Parathyroid adenoma (tissue), 2 donors: ENCODE measurements at regions not wholly inside any gene's neighbourhood (a gene's known extent, or its start where the extent isn't known, plus 50 kb on each side); places are given as distances from the start of the nearest gene placed in this dataset.

ENCODE experiments used
- H2AFZ ChIP-seq: fragments of 300-600 bp; sonication (generic); one replicate; pipeline ENCODE4 v1.7.0; 2017; ENCODE audit warnings: antibody characterized with exemption, mild to moderate bottlenecking
- H3K27ac ChIP-seq: fragments of 300-600 bp; sonication (generic); one replicate; pipeline ENCODE4 v1.7.0; 2017
- H3K27me3 ChIP-seq: fragments of 300-600 bp; sonication (generic); one replicate; pipeline ENCODE4 v1.7.0; 2017; ENCODE audit warnings: low read length; ENCODE audit not compliant: control insufficient read depth, insufficient read depth
- H3K36me3 ChIP-seq: fragments of 300-600 bp; sonication (generic); one replicate; pipeline ENCODE4 v1.7.0; 2017; ENCODE audit warnings: low read length; ENCODE audit not compliant: control insufficient read depth, insufficient read depth
- H3K4me1 ChIP-seq: fragments of 300-600 bp; sonication (generic); one replicate; pipeline ENCODE4 v1.7.0; 2017; ENCODE audit warnings: control low read depth
- H3K4me2 ChIP-seq: fragments of 300-600 bp; sonication (generic); one replicate; pipeline ENCODE4 v1.7.0; 2017; ENCODE audit warnings: low read length
- H3K4me3 ChIP-seq: fragments of 300-600 bp; sonication (generic); one replicate; pipeline ENCODE4 v1.7.0; 2017; ENCODE audit warnings: low read depth, low read length
- H3K79me2 ChIP-seq: fragments of 300-600 bp; sonication (generic); one replicate; pipeline ENCODE4 v1.7.0; 2017; ENCODE audit warnings: control low read depth
- H3K9ac ChIP-seq: fragments of 300-600 bp; sonication (generic); one replicate; pipeline ENCODE4 v1.7.0; 2017; ENCODE audit warnings: mild to moderate bottlenecking
- H3K9me3 ChIP-seq: fragments of 300-600 bp; sonication (generic); one replicate; pipeline ENCODE4 v1.7.0; 2017; ENCODE audit warnings: low read length; ENCODE audit not compliant: control insufficient read depth
- TF ChIP-seq, protein P1 (sequence below): fragments of 300-600 bp; sonication (generic); IDR thresholded peaks from one replicate; pipeline ENCODE4 v1.7.0; 2017; ENCODE audit warnings: antibody characterized with exemption, mild to moderate bottlenecking
- donor health status: primary hyperparathyroidism.

GRCh38 chr10:113369365-113369694 is 183.5 kb upstream of the HABP2 start:
- H3K4me3 ChIP-seq = no peak overlapping the region
- H3K27ac ChIP-seq = no peak overlapping the region
- H3K4me2 ChIP-seq = peak overlapping the region; percentile 9
- no peaks in the 10 kb centered on the region for H3K36me3 ChIP-seq
- H3K79me2 ChIP-seq = no peaks in the 10 kb centered on the region
- H3K9me3 ChIP-seq = no peaks in the 10 kb centered on the region
- H3K27me3 ChIP-seq = no peaks in the 10 kb centered on the region
- TF ChIP-seq, protein P1, sequence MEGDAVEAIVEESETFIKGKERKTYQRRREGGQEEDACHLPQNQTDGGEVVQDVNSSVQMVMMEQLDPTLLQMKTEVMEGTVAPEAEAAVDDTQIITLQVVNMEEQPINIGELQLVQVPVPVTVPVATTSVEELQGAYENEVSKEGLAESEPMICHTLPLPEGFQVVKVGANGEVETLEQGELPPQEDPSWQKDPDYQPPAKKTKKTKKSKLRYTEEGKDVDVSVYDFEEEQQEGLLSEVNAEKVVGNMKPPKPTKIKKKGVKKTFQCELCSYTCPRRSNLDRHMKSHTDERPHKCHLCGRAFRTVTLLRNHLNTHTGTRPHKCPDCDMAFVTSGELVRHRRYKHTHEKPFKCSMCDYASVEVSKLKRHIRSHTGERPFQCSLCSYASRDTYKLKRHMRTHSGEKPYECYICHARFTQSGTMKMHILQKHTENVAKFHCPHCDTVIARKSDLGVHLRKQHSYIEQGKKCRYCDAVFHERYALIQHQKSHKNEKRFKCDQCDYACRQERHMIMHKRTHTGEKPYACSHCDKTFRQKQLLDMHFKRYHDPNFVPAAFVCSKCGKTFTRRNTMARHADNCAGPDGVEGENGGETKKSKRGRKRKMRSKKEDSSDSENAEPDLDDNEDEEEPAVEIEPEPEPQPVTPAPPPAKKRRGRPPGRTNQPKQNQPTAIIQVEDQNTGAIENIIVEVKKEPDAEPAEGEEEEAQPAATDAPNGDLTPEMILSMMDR = no peak
- H2AFZ ChIP-seq = no peak overlapping the region
- peaks cover 9% of the 10 kb centered on the region for H3K4me1 ChIP-seq
- no peak overlapping the region for H3K9ac ChIP-seq

DNA sequence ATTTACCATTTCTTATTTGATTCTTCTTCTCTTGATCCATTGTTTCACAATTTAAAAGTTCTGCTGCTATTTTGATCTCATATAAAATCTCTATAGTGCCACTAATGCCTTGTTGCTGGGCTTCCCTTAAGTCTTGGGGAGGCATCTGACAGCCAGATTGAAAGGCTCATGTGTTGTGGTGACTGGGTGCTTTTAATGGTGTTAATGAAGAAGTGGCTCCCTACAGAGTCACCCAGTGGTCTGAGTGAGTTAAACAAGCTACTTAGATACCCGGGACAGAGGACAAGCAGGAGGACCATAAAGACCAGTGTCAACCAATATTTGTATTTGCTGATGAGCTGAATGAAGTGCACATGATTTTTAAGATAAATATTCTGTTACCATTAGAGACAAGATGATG is 176.4 kb upstream of the HABP2 start:
- Histone ChIP-seq H2AFZ (no peak overlapping the region), H3K36me3 (no peaks in the 10 kb centered on the region), H3K27ac (no peak overlapping the region), H3K27me3 (no peaks in the 10 kb centered on the region), H3K9me3 (no peaks in the 10 kb centered on the region), H3K9ac (no peak overlapping the region), H3K4me3 (no peak overlapping the region), H3K4me1 (no peaks in the 10 kb centered on the region), H3K4me2 (no peak overlapping the region), H3K79me2 (no peaks in the 10 kb centered on the region)
- TF ChIP-seq, protein P1 = no peak

DNA sequence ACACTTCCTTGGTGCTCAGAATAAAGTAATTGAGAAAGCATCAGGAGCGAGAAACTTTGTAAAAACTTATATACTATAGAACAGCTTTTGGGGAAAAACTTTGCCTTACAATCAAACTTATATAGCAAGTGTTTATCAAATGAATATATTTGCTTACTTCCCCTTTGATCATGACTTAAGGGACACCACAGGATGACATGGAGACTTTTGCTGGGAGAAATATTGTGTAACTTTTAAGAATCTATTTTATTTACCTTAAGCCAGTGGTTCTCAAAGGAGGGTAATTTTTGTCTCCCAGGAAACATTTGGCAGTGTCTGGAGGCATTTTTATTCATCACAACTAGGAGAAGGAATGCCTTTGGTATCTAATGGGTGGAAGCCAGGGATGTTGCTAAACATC is 173.8 kb upstream of the HABP2 start:
- Histone ChIP-seq H3K9me3 (no peaks in the 10 kb centered on the region), H3K4me1 (no peaks in the 10 kb centered on the region), H3K27ac (no peak overlapping the region), H3K36me3 (no peaks in the 10 kb centered on the region), H3K4me3 (no peak overlapping the region), H3K9ac (no peak overlapping the region), H3K4me2 (no peak overlapping the region), H3K79me2 (no peaks in the 10 kb centered on the region), H3K27me3 (no peaks in the 10 kb centered on the region), H2AFZ (no peak overlapping the region)
- TF ChIP-seq, protein P1 = no peak

DNA sequence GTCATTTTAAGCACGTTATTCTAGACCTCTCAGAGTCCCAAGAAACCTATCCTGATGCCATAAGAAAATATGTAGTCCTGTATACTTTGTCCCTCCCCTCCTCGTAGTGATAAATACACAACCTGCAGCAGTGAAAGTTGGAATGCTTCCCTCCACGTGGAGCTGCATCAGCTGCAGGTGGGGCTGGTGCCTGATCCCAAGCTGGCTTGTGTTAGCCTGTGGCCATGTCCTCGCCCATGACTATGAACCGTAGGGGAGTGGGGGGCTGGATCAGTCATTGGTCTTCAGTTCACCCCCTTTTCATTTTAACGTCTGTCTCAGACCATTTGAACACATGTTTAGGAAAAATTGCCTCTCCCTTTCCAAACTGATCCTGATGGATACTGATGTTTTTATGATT is 171.4 kb upstream of the HABP2 start:
- Histone ChIP-seq H2AFZ (no peak overlapping the region), H3K4me3 (no peak overlapping the region)

GRCh38 chr10:113381981-113382509 is 170.8 kb upstream of the HABP2 start:
- no peaks in the 10 kb centered on the region for H3K4me1 ChIP-seq
- no peak overlapping the region for H3K4me2 ChIP-seq
- H3K9ac ChIP-seq = no peak overlapping the region
- no peak overlapping the region for H3K4me3 ChIP-seq
- no peaks in the 10 kb centered on the region for H3K9me3 ChIP-seq
- peak overlapping the region; percentile 29 for H2AFZ ChIP-seq
- no peaks in the 10 kb centered on the region for H3K27me3 ChIP-seq
- TF ChIP-seq, protein P1 = no peak
- no peaks in the 10 kb centered on the region for H3K79me2 ChIP-seq
- H3K36me3 ChIP-seq = no peaks in the 10 kb centered on the region
- peak overlapping the region; percentile 41 for H3K27ac ChIP-seq

More for the DNA sequence above, 171.4 kb upstream of the HABP2 start:
- no peaks in the 10 kb centered on the region for H3K9me3 ChIP-seq
- no peak overlapping the region for H3K4me2 ChIP-seq
- no peaks in the 10 kb centered on the region for H3K36me3 ChIP-seq
- no peaks in the 10 kb centered on the region for H3K27me3 ChIP-seq
- TF ChIP-seq, protein P1 = no peak
- H3K79me2 ChIP-seq = no peaks in the 10 kb centered on the region
- H3K4me1 ChIP-seq = no peaks in the 10 kb centered on the region
- H3K9ac ChIP-seq = no peak overlapping the region
- no peak overlapping the region for H3K27ac ChIP-seq
